ENCODE measurements at regions not wholly inside any gene's neighbourhood (a gene's known extent, or its start where the extent isn't known, plus 50 kb on each side); places are given as distances from the start of the nearest gene placed in this dataset.

GRCh38 chr14:51581017-51581881 lies 70.5 kb upstream of the FRMD6 start:
- no peak for TF ChIP-seq REST (IDR thresholded peaks at IDR 0.05; ENCODE audit: insufficient replicate concordance, low read depth)
- Histone ChIP-seq H3K27ac (replicated peaks) (no peak overlapping the region), H3K27me3 (ENCODE audit: insufficient read depth, poor library complexity, severe bottlenecking) (peaks cover 2% of the 10 kb centered on the region), H3K4me3 (replicated peaks; ENCODE audit: insufficient read depth, low read length) (no peak overlapping the region)
- no peak for DNase-seq (ENCODE audit: low read depth in 1 of 2, low spot score in 1 of 2)

GRCh38 chr14:51582437-51582836 lies 69.3 kb upstream of the FRMD6 start:
- Histone ChIP-seq H3K27me3 (ENCODE audit: insufficient read depth, poor library complexity, severe bottlenecking) (peaks cover 2% of the 10 kb centered on the region), H3K4me3 (replicated peaks; ENCODE audit: insufficient read depth, low read length) (no peak overlapping the region), H3K27ac (replicated peaks) (no peak overlapping the region)
- TF ChIP-seq POLR2AphosphoS5 (IDR thresholded peaks at IDR 0.05; ENCODE audit: low read depth): no peak
- TF ChIP-seq SPI1 (IDR thresholded peaks at IDR 0.05; ENCODE audit: borderline replicate concordance, low read depth): no peak
- TF ChIP-seq GABPA (IDR thresholded peaks at IDR 0.05; ENCODE audit: low read depth): no peak
- TF ChIP-seq REST (IDR thresholded peaks at IDR 0.05; ENCODE audit: insufficient replicate concordance, low read depth): no peak
- TF ChIP-seq CTCF (IDR thresholded peaks at IDR 0.05; ENCODE audit: insufficient read depth, low read length): no peak
- DNase-seq (ENCODE audit: low read depth in 1 of 2, low spot score in 1 of 2): no peak

GRCh38 chr14:51585055-51585454 lies 66.7 kb upstream of the FRMD6 start:
- no peak overlapping the region for H3K27ac ChIP-seq (replicated peaks)
- TF ChIP-seq CTCF (IDR thresholded peaks at IDR 0.05; ENCODE audit: insufficient read depth, low read length) (no peak), SPI1 (IDR thresholded peaks at IDR 0.05; ENCODE audit: borderline replicate concordance, low read depth) (no peak), REST (IDR thresholded peaks at IDR 0.05; ENCODE audit: insufficient replicate concordance, low read depth) (no peak), GABPA (IDR thresholded peaks at IDR 0.05; ENCODE audit: low read depth) (no peak), POLR2AphosphoS5 (IDR thresholded peaks at IDR 0.05; ENCODE audit: low read depth) (no peak)
- no peak for DNase-seq (ENCODE audit: low read depth in 1 of 2, low spot score in 1 of 2)
- no peak overlapping the region for H3K4me3 ChIP-seq (replicated peaks; ENCODE audit: insufficient read depth, low read length)
- no peaks in the 10 kb centered on the region for H3K27me3 ChIP-seq (ENCODE audit: insufficient read depth, poor library complexity, severe bottlenecking)
